GM20000 (cell line): ENCODE measurements at regions not wholly inside any gene's neighbourhood (a gene's known extent, or its start where the extent isn't known, plus 50 kb on each side); places are given as distances from the start of the nearest gene placed in this dataset.

Source experiments
- DNase-seq: peaks from one replicate; pipeline ENCODE4 v3.0.0; 2012; ENCODE audit warnings: low spot score
- TF ChIP-seq, protein P1 (sequence below): IDR thresholded peaks from 2 replicates; pipeline ENCODE4 v1.5.1; 2012; ENCODE audit warnings: mild to moderate bottlenecking, control low read depth; ENCODE audit errors: extremely low read depth, missing control alignments

DNA sequence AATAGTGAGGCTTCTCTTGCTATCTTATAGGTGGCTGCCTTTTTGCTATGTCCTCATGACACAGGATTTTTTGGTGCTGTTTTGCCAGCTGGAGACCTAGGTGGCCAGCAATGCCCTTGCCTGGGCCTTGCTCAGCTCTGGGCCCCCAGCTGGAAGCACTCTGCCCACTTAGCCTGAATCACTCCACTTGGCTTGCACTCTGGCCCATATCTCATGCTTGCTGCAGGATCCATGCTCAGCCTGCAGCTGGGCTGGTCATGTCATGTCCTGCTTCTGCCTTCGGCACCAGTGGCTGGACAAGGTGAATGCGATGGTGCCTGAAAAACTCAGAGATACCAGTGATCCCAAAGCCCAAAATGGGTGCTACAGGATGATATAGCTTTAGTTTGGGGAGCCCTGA is 818.6 kb upstream of the FAT3 start:
- TF ChIP-seq, protein P1, sequence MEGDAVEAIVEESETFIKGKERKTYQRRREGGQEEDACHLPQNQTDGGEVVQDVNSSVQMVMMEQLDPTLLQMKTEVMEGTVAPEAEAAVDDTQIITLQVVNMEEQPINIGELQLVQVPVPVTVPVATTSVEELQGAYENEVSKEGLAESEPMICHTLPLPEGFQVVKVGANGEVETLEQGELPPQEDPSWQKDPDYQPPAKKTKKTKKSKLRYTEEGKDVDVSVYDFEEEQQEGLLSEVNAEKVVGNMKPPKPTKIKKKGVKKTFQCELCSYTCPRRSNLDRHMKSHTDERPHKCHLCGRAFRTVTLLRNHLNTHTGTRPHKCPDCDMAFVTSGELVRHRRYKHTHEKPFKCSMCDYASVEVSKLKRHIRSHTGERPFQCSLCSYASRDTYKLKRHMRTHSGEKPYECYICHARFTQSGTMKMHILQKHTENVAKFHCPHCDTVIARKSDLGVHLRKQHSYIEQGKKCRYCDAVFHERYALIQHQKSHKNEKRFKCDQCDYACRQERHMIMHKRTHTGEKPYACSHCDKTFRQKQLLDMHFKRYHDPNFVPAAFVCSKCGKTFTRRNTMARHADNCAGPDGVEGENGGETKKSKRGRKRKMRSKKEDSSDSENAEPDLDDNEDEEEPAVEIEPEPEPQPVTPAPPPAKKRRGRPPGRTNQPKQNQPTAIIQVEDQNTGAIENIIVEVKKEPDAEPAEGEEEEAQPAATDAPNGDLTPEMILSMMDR, result no peak
- no peak for DNase-seq

DNA sequence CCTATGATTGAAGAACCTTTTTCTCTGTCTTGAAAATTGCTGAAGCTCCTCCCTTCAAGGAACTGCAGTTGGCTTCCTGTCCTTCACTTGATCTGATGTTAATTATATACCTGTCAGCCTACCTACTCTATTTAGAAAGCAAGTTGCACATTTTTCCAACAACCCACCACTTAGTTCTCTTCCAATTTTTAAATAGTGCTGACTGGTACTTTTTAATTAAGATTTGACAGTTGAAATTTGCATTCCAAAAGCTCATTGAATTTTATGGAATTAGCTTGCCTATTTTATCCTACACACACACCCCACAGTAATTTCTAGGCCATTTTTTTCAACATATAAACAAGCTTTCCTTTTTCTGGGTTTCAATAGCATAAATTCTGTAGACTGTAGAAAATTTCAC is 820.3 kb upstream of the FAT3 start:
- TF ChIP-seq, protein P1, result no peak
- DNase-seq, result no peak

DNA sequence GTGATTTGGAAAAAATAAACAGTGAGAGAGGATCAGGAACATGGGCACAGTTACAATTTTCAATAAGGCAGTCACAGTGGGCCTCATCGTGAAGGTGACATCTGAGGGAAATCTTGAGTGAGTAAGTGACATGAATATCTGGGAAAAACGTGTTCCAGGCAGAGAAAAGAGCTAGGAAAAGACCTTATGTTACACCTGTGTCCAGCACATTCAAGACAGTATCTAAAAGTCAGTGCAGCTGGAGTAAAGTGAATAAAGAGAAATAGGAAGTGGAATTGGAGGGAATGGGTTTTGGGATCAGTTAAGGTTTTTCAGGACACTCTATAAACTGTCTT is 827.5 kb upstream of the FAT3 start:
- DNase-seq, result no peak
- TF ChIP-seq, protein P1, result no peak

DNA sequence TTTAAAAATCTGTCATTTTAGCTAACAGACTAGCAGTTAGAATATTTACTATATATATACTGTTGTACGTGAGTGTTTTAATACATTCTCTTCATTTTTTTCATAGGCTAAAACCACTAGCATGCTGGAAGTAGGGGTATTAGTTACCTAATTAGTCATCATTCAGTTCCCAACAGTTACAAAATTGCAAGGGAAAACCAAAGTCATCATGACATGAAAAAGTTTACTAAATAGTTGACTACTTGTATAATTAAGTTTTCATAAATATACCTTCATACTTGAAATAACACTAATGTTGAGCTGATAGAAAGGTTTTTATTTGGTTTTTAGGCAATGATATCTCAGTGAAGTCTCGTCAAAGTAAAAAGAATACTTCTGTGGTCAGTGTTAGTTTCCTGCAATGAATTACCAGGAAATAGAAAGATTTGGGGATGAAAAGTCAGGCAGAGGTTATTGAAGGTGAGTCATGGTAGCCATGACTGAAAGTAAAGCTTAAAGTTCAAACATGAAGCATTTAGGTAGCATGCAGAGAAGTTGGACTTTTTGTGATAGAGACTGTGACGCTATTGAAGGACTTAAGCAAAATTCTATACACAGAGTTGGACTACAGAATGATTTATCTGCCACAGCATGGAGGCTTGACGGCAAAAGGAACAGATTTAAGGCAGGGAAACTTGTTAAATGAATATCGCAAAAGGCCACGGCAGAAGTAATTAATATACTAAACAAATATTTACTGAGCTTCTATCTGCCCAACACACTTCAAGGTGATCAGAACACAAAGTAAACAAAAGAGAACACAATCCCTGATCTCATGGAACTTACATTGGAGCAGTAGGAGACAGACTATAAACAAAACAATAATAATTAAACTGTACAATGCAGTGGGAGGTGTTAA is 828.1 kb upstream of the FAT3 start:
- TF ChIP-seq, protein P1, result no peak
- DNase-seq, result no peak

DNA sequence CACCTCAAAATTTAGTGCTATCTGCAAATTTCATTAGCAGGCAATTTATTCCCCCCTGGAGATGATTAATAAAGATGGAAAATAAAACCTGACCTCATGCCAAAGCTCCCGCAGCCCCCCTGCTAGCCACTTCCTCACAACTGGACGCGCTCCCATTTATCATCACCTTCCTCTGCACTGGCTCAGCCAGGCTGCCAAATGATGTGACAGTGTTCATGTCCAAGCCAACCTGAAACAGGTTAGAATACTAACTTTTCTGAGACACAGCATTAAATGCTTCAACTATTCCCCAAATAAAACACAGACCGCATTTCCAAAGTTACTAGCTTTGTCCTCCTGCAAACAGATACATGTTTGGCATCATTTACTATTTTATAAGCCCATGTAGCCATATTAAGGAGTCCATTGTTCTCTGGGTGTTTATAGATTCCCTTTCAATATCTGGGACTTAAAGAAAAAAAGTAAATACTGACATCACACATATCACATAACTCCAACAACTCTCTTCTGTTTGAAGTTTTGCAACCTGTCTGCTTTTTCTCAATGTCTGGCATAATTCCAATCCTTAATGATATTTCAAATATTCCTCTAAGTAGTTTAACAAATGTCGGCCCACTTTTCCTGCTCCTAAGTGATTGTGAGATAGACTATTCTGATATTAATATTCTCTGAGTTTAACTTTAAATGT is 829.7 kb upstream of the FAT3 start:
- TF ChIP-seq, protein P1, result no peak
- no peak for DNase-seq

DNA sequence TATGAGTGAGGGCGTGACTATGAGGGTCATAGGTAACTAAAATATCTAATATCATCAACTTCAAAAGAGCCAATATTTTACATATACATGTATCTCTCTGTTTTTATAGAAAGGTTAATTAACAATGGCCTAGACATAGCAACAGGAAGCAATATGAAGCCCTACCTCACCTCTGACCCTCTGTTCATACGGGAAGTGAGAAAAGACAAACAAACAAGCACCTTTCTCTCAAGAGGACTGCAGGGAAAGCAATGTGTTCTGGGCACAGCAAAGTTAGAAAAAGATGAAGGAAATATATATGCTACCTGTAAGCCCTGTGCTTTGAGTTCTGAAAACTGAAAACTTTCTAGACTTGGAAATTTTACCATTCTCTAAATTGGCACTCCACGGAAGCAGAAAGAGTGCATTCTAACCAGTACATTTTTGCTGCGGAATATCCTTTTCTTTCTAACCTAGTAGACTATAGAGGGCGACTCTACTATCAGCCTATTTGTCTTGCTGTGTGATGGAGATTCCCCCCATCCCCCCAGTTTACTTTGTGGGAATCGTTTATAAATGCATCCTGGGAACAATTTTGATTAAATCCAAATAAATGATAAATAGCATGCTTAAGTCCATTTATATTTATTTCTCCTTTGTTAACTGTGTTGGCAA is 830.4 kb upstream of the FAT3 start:
- TF ChIP-seq, protein P1, result no peak
- no peak for DNase-seq

DNA sequence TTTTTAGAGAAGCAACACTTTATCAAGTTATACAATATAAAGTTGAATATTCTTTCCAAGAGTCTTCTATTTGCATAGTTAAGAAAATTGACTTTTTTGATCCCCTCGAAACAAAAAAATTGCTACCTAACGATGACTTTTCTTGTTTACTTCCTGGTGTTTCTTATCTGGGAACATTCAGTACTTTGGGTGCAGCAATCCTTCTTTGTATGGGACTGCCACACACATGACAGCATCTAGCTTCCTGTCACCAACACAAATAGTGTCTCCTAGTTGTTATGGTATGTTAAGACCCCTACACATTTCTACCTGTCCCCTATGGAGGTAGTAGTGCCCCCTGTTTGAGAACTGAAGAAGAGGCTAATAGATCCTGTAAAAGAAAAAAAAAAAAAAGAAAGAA is 841.7 kb upstream of the FAT3 start:
- DNase-seq, result no peak
- TF ChIP-seq, protein P1, result no peak
